H9 (cell line): ENCODE measurements at regions not wholly inside any gene's neighbourhood (a gene's known extent, or its start where the extent isn't known, plus 50 kb on each side); places are given as distances from the start of the nearest gene placed in this dataset.

Experiments
- DNase-seq: peaks from one replicate; pipeline ENCODE4 v3.0.0-alpha.2; 2017
- H2AFZ ChIP-seq: one replicate; pipeline ENCODE4 v1.6.1; 2013; ENCODE audit warnings: mild to moderate bottlenecking, low read length, control low read depth, moderate library complexity
- H2AK5ac ChIP-seq: 2 replicates; pipeline ENCODE4 v1.6.1; 2013; ENCODE audit warnings: low read length, control low read depth, mixed read lengths; ENCODE audit not compliant: insufficient read length
- H2BK120ac ChIP-seq: one replicate; pipeline ENCODE4 v1.6.1; 2013; ENCODE audit warnings: low read depth, mild to moderate bottlenecking, low read length, control low read depth, inconsistent platforms; ENCODE audit not compliant: poor library complexity, severe bottlenecking
- H2BK12ac ChIP-seq: 2 replicates; pipeline ENCODE4 v1.6.1; 2013; ENCODE audit warnings: low read length, control low read depth, mixed read lengths, low read depth; ENCODE audit not compliant: insufficient read length
- H2BK15ac ChIP-seq: 2 replicates; pipeline ENCODE4 v1.6.1; 2013; ENCODE audit warnings: low read depth, low read length, control low read depth
- H2BK20ac ChIP-seq: one replicate; pipeline ENCODE4 v1.6.1; 2013; ENCODE audit warnings: low read depth, mild to moderate bottlenecking, low read length, control low read depth, inconsistent platforms; ENCODE audit not compliant: poor library complexity, severe bottlenecking
- H2BK5ac ChIP-seq: 2 replicates; pipeline ENCODE4 v1.6.1; 2013; ENCODE audit warnings: low read length, control low read depth, mixed read lengths; ENCODE audit not compliant: insufficient read length
- H3K14ac ChIP-seq: 2 replicates; pipeline ENCODE4 v1.6.1; 2013; ENCODE audit warnings: low read length, control low read depth; ENCODE audit not compliant: insufficient read depth
- H3K18ac ChIP-seq: 2 replicates; pipeline ENCODE4 v1.6.1; 2013; ENCODE audit warnings: low read depth, mild to moderate bottlenecking, mixed read lengths, low read length, control low read depth; ENCODE audit not compliant: insufficient read length
- H3K23ac ChIP-seq: 2 replicates; pipeline ENCODE4 v1.6.1; 2013; ENCODE audit warnings: low read length, control low read depth, mixed read lengths, low read depth; ENCODE audit not compliant: insufficient read length
- H3K23me2 ChIP-seq: 2 replicates; pipeline ENCODE4 v1.6.1; 2013; ENCODE audit warnings: low read depth, mild to moderate bottlenecking, mixed read lengths, low read length, control low read depth; ENCODE audit not compliant: insufficient read length, poor library complexity, severe bottlenecking
- H3K27ac ChIP-seq: 2 replicates; pipeline ENCODE4 v1.5.1; 2013; ENCODE audit warnings: low read length, control low read depth, mixed read lengths, low read depth; ENCODE audit not compliant: insufficient read length
- H3K27me3 ChIP-seq: 2 replicates; pipeline ENCODE4 v1.6.1; 2013; ENCODE audit warnings: low read length, control low read depth, inconsistent platforms; ENCODE audit not compliant: insufficient read depth
- H3K4ac ChIP-seq: 2 replicates; pipeline ENCODE4 v1.6.1; 2013; ENCODE audit warnings: low read depth, mild to moderate bottlenecking, control low read depth, inconsistent platforms, low read length, moderate library complexity
- H3K4me1 ChIP-seq: 2 replicates; pipeline ENCODE4 v1.6.1; 2013; ENCODE audit warnings: low read length, control low read depth, inconsistent platforms; ENCODE audit not compliant: insufficient read depth
- H3K4me2 ChIP-seq: 2 replicates; pipeline ENCODE4 v1.6.1; 2013; ENCODE audit warnings: low read length, control low read depth, mixed read lengths; ENCODE audit not compliant: insufficient read length, insufficient read depth
- H3K56ac ChIP-seq: 2 replicates; pipeline ENCODE4 v1.6.1; 2013; ENCODE audit warnings: low read depth, mild to moderate bottlenecking, mixed read lengths, low read length, control low read depth; ENCODE audit not compliant: insufficient read length
- H3K79me1 ChIP-seq: 2 replicates; pipeline ENCODE4 v1.6.1; 2013; ENCODE audit warnings: low read depth, mild to moderate bottlenecking, moderate library complexity, low read length, control low read depth, inconsistent platforms; ENCODE audit not compliant: insufficient read depth, poor library complexity, severe bottlenecking
- H3K79me2 ChIP-seq: 2 replicates; pipeline ENCODE4 v1.6.1; 2013; ENCODE audit warnings: low read length, control low read depth, inconsistent platforms; ENCODE audit not compliant: insufficient read depth
- H3K9ac ChIP-seq: 2 replicates; pipeline ENCODE4 v1.6.1; 2013; ENCODE audit warnings: low read length, control low read depth, mixed read lengths; ENCODE audit not compliant: insufficient read length; ENCODE audit errors: extremely low read depth
- H3K9me3 ChIP-seq: one replicate; pipeline ENCODE4 v1.6.1; 2013; ENCODE audit warnings: low read depth, low read length, inconsistent platforms; ENCODE audit not compliant: control insufficient read depth
- H3T11ph ChIP-seq: one replicate; pipeline ENCODE4 v1.6.1; 2013; ENCODE audit warnings: mild to moderate bottlenecking, low read length, control low read depth, inconsistent platforms
- H4K20me1 ChIP-seq: one replicate; pipeline ENCODE4 v1.6.1; 2013; ENCODE audit not compliant: control insufficient read depth, insufficient read length, insufficient read depth
- H4K5ac ChIP-seq: 2 replicates; pipeline ENCODE4 v1.6.1; 2013; ENCODE audit warnings: low read depth, mild to moderate bottlenecking, mixed read lengths, low read length, control low read depth; ENCODE audit not compliant: insufficient read length
- H4K8ac ChIP-seq: replicated peaks from 2 replicates; pipeline ENCODE4 v1.6.1; 2013; ENCODE audit warnings: low read length, control low read depth, mixed read lengths, low read depth; ENCODE audit not compliant: insufficient read length
- H4K91ac ChIP-seq: 2 replicates; pipeline ENCODE4 v1.6.1; 2013; ENCODE audit warnings: low read depth, mild to moderate bottlenecking, moderate library complexity, mixed read lengths, low read length, control low read depth; ENCODE audit not compliant: insufficient read length
- H3K27ac Mint-ChIP-seq, 3 experiments: 2 replicates in 2 of 3; 3 replicates in 1 of 3; pipeline ENCODE4 v1.8.0; 2020 to 2021; ENCODE audit warnings: mixed read lengths in 3 of 3, mild to moderate bottlenecking in 1 of 3, moderate library complexity in 1 of 3
- H3K27me3 Mint-ChIP-seq: 2 replicates; pipeline ENCODE4 v1.8.0; 2021; ENCODE audit warnings: low read depth, mild to moderate bottlenecking, moderate library complexity, mixed read lengths
- H3K36me3 Mint-ChIP-seq, 3 experiments: 2 replicates in 2 of 3; 3 replicates in 1 of 3; pipeline ENCODE4 v1.8.0; 2020 to 2021; ENCODE audit warnings: low read depth in 3 of 3, mixed read lengths in 3 of 3; ENCODE audit not compliant: insufficient read depth in 1 of 3
- H3K4me1 Mint-ChIP-seq, 2 experiments: 2 replicates each; pipeline ENCODE4 v1.8.0; 2020; ENCODE audit warnings: mixed read lengths in 2 of 2
- H3K4me3 Mint-ChIP-seq, 2 experiments: 2 replicates in 1 of 2; 3 replicates in 1 of 2; pipeline ENCODE4 v1.8.0; 2020 to 2021; ENCODE audit warnings: mild to moderate bottlenecking in 2 of 2, mixed read lengths in 2 of 2, moderate library complexity in 1 of 2
- H3K9me3 Mint-ChIP-seq, 2 experiments: 2 replicates in 1 of 2; 3 replicates in 1 of 2; pipeline ENCODE4 v1.8.0; 2020; ENCODE audit warnings: mild to moderate bottlenecking in 2 of 2, mixed read lengths in 2 of 2, moderate library complexity in 1 of 2
- CTCF ChIP-seq: fragments of 200-600 bp; sonication (generic); conservative IDR thresholded peaks from 3 replicates; pipeline ENCODE4 v1.8.0; 2021; ENCODE audit warnings: antibody characterized with exemption, mild to moderate bottlenecking
- WGBS: extraction: QIAGEN DNeasy Blood & Tissue Kit; methylation state at CpG from one replicate; pipeline ENCODE4 v1.1.7; 2013; ENCODE audit warnings: missing lambda C conversion rate, low lambda C conversion rate, mixed read lengths; ENCODE audit not compliant: insufficient read length; ENCODE audit errors: extremely low coverage; 5-methylcytosine and 5-hydroxymethylcytosine counted together

GRCh38 chr7:79968077-79968648, 166.5 kb upstream of the GNAI1 start:
- no peak overlapping the region for H3K9ac ChIP-seq
- H2BK120ac ChIP-seq = no peak overlapping the region
- no peak for TF ChIP-seq CTCF
- H4K20me1 ChIP-seq = no peaks in the 10 kb centered on the region
- H3K79me2 ChIP-seq = no peaks in the 10 kb centered on the region
- Mint-ChIP-seq H3K4me1 (peaks cover 10 to 12% of the 10 kb centered on the region in 2 experiments), H3K9me3 (no peaks in the 10 kb centered on the region), H3K36me3 (no peaks in the 10 kb centered on the region), H3K4me3 (no peak overlapping the region), H3K27me3 (no peaks in the 10 kb centered on the region), H3K27ac (peak overlapping the region; percentile 48 to 72 (median 59); a peak in 4 of 7 replicates)
- H3K9me3 ChIP-seq = no peaks in the 10 kb centered on the region
- H3T11ph ChIP-seq = no peak overlapping the region
- H2AFZ ChIP-seq = no peak overlapping the region
- H2BK5ac ChIP-seq = no peak overlapping the region
- H3K18ac ChIP-seq = no peak overlapping the region
- H3K23me2 ChIP-seq = no peaks in the 10 kb centered on the region
- no peak overlapping the region for H3K4ac ChIP-seq
- WGBS = no CpG with 5 or more reads among the region's 4 CpGs
- H3K4me2 ChIP-seq = no peak overlapping the region
- H3K56ac ChIP-seq = no peak overlapping the region
- no peaks in the 10 kb centered on the region for H3K79me1 ChIP-seq
- peaks cover 3% of the 10 kb centered on the region for H3K4me1 ChIP-seq
- no peak overlapping the region for H4K5ac ChIP-seq
- H4K91ac ChIP-seq = no peak overlapping the region
- H3K27ac ChIP-seq = no peak overlapping the region
- no peak overlapping the region for H3K14ac ChIP-seq
- DNase-seq = no peak
- no peak overlapping the region for H2BK20ac ChIP-seq
- H3K23ac ChIP-seq = no peak overlapping the region
- no peak overlapping the region for H2BK12ac ChIP-seq
- H3K27me3 ChIP-seq = no peaks in the 10 kb centered on the region
- H4K8ac ChIP-seq = no peak overlapping the region
- H2BK15ac ChIP-seq = no peak overlapping the region
- no peak overlapping the region for H2AK5ac ChIP-seq
